SJSA1 (cell line): ENCODE measurements at regions not wholly inside any gene's neighbourhood (a gene's known extent, or its start where the extent isn't known, plus 50 kb on each side); places are given as distances from the start of the nearest gene placed in this dataset.

ENCODE experiments used
- DNase-seq, 2 experiments: peaks; one replicate each; pipeline ENCODE4 v3.0.0-alpha.2; 2015 to 2020; ENCODE audit warnings: low spot score in 2 of 2, low read depth in 1 of 2
- H3K27ac ChIP-seq: fragments of 250-450 bp; sonication (Bioruptor Pico); 2 replicates; pipeline ENCODE4 v1.5.1; 2020; ENCODE audit warnings: mild to moderate bottlenecking, moderate library complexity
- H3K27me3 ChIP-seq: fragments of 250-450 bp; sonication (Bioruptor Pico); replicated peaks from 2 replicates; pipeline ENCODE4 v1.5.1; 2020; ENCODE audit warnings: mild to moderate bottlenecking, moderate library complexity
- H3K36me3 ChIP-seq: fragments of 250-450 bp; sonication (Bioruptor Pico); 2 replicates; pipeline ENCODE4 v1.5.1; 2020; ENCODE audit warnings: mild to moderate bottlenecking
- H3K4me1 ChIP-seq: fragments of 250-450 bp; sonication (Bioruptor Pico); replicated peaks from 2 replicates; pipeline ENCODE4 v1.6.1; 2021; ENCODE audit warnings: mild to moderate bottlenecking
- H3K4me3 ChIP-seq: fragments of 250-450 bp; sonication (Bioruptor Pico); 2 replicates; pipeline ENCODE4 v1.5.1; 2020; ENCODE audit warnings: mild to moderate bottlenecking
- H3K9me3 ChIP-seq: fragments of 250-450 bp; sonication (Bioruptor Pico); replicated peaks from 2 replicates; pipeline ENCODE4 v1.5.1; 2020; ENCODE audit warnings: mild to moderate bottlenecking

GRCh38 chr20:16166737-16167136 is 406.5 kb downstream of the KIF16B start:
- H3K27ac ChIP-seq, result no peak overlapping the region
- no peaks in the 10 kb centered on the region for H3K27me3 ChIP-seq
- H3K36me3 ChIP-seq, result no peaks in the 10 kb centered on the region
- no peaks in the 10 kb centered on the region for H3K4me1 ChIP-seq
- H3K4me3 ChIP-seq, result no peak overlapping the region
- H3K9me3 ChIP-seq, result no peaks in the 10 kb centered on the region
- DNase-seq, result no peak

GRCh38 chr20:16158976-16159286 is 414.3 kb downstream of the KIF16B start:
- no peak overlapping the region for H3K4me3 ChIP-seq
- no peak for DNase-seq

GRCh38 chr20:16158090-16158975 is 414.9 kb downstream of the KIF16B start:
- no peaks in the 10 kb centered on the region for H3K27me3 ChIP-seq
- no peaks in the 10 kb centered on the region; the same call in 1 of the 2 replicates for H3K9me3 ChIP-seq
- no peaks in the 10 kb centered on the region for H3K36me3 ChIP-seq
- no peaks in the 10 kb centered on the region for H3K4me1 ChIP-seq
- no peak overlapping the region for H3K27ac ChIP-seq
- H3K4me3 ChIP-seq, result no peak overlapping the region
- no peak for DNase-seq

More at GRCh38 chr20:16158976-16159286, 414.3 kb downstream of the KIF16B start:
- H3K4me1 ChIP-seq, result no peaks in the 10 kb centered on the region
- no peaks in the 10 kb centered on the region; the same call in 1 of the 2 replicates for H3K9me3 ChIP-seq
- H3K27me3 ChIP-seq, result no peaks in the 10 kb centered on the region
- no peak overlapping the region for H3K27ac ChIP-seq
- no peaks in the 10 kb centered on the region for H3K36me3 ChIP-seq

GRCh38 chr20:16147916-16148315 is 425.3 kb downstream of the KIF16B start:
- 0 out of 2 replicates have a peak, but pooled peaks cover 3% of the 10 kb centered on the region for H3K9me3 ChIP-seq
- no peak for DNase-seq

GRCh38 chr20:16147216-16147615 is 426.0 kb downstream of the KIF16B start:
- no peak for DNase-seq
- Histone ChIP-seq H3K27me3 (no peaks in the 10 kb centered on the region), H3K4me3 (no peak overlapping the region), H3K36me3 (no peaks in the 10 kb centered on the region), H3K27ac (no peak overlapping the region), H3K9me3 (0 out of 2 replicates have a peak, but pooled peaks cover 3% of the 10 kb centered on the region), H3K4me1 (no peaks in the 10 kb centered on the region)

More at GRCh38 chr20:16147916-16148315, 425.3 kb downstream of the KIF16B start:
- Histone ChIP-seq H3K27me3 (no peaks in the 10 kb centered on the region), H3K4me3 (no peak overlapping the region), H3K36me3 (no peaks in the 10 kb centered on the region), H3K27ac (no peak overlapping the region), H3K4me1 (no peaks in the 10 kb centered on the region)

- no peak overlapping the region for H3K27ac ChIP-seq
- no peaks in the 10 kb centered on the region for H3K36me3 ChIP-seq
- 0 out of 2 replicates have a peak, but pooled peaks cover 3% of the 10 kb centered on the region for H3K9me3 ChIP-seq
- no peak for DNase-seq
- no peaks in the 10 kb centered on the region for H3K27me3 ChIP-seq
- no peak overlapping the region for H3K4me3 ChIP-seq
- no peaks in the 10 kb centered on the region for H3K4me1 ChIP-seq
These were observed 427.3 kb downstream of the KIF16B start for GRCh38 chr20:16145919-16146318.

- DNase-seq, result no peak
- H3K9me3 ChIP-seq, result 0 out of 2 replicates have a peak, but pooled peaks cover 3% of the 10 kb centered on the region
- no peak overlapping the region for H3K27ac ChIP-seq
- H3K4me3 ChIP-seq, result no peak overlapping the region
- no peaks in the 10 kb centered on the region for H3K36me3 ChIP-seq
- no peaks in the 10 kb centered on the region for H3K4me1 ChIP-seq
- no peaks in the 10 kb centered on the region for H3K27me3 ChIP-seq
These were observed 429.7 kb downstream of the KIF16B start for GRCh38 chr20:16143596-16143995.

GRCh38 chr20:16135630-16136029 is 437.6 kb downstream of the KIF16B start:
- Histone ChIP-seq H3K4me3 (no peak overlapping the region), H3K27ac (no peak overlapping the region), H3K27me3 (no peaks in the 10 kb centered on the region), H3K4me1 (no peaks in the 10 kb centered on the region), H3K9me3 (no peaks in the 10 kb centered on the region), H3K36me3 (no peaks in the 10 kb centered on the region)
- no peak for DNase-seq

GRCh38 chr20:16132036-16132798 is 441.0 kb downstream of the KIF16B start:
- no peaks in the 10 kb centered on the region for H3K27me3 ChIP-seq
- no peaks in the 10 kb centered on the region for H3K4me1 ChIP-seq
- H3K36me3 ChIP-seq, result no peaks in the 10 kb centered on the region
- H3K27ac ChIP-seq, result no peak overlapping the region
- H3K4me3 ChIP-seq, result no peak overlapping the region
- H3K9me3 ChIP-seq, result no peaks in the 10 kb centered on the region
- no peak for DNase-seq

GRCh38 chr20:16129411-16129810 is 443.8 kb downstream of the KIF16B start:
- Histone ChIP-seq H3K36me3 (no peaks in the 10 kb centered on the region), H3K4me3 (no peak overlapping the region), H3K27me3 (no peaks in the 10 kb centered on the region), H3K9me3 (no peaks in the 10 kb centered on the region), H3K27ac (no peak overlapping the region), H3K4me1 (peaks cover 23% of the 10 kb centered on the region)
- no peak for DNase-seq

- no peak for DNase-seq
- H3K9me3 ChIP-seq, result no peaks in the 10 kb centered on the region
These were observed 444.6 kb downstream of the KIF16B start for GRCh38 chr20:16128538-16129106.

GRCh38 chr20:16125816-16126215 is 447.4 kb downstream of the KIF16B start:
- no peaks in the 10 kb centered on the region for H3K36me3 ChIP-seq
- H3K9me3 ChIP-seq, result no peaks in the 10 kb centered on the region
- H3K27me3 ChIP-seq, result no peaks in the 10 kb centered on the region
- peaks cover 37% of the 10 kb centered on the region for H3K4me1 ChIP-seq
- H3K27ac ChIP-seq, result peak overlapping the region; percentile 96
- H3K4me3 ChIP-seq, result no peak overlapping the region
- DNase-seq, result peak in 1 of 2 experiments; percentile 65

More at GRCh38 chr20:16128538-16129106, 444.6 kb downstream of the KIF16B start:
- Histone ChIP-seq H3K27me3 (no peaks in the 10 kb centered on the region), H3K36me3 (no peaks in the 10 kb centered on the region), H3K4me1 (peaks cover 31% of the 10 kb centered on the region), H3K4me3 (no peak overlapping the region), H3K27ac (no peak overlapping the region)

GRCh38 chr20:16124911-16125776 is 448.1 kb downstream of the KIF16B start:
- no peaks in the 10 kb centered on the region for H3K9me3 ChIP-seq
- no peak overlapping the region for H3K4me3 ChIP-seq
- H3K27me3 ChIP-seq, result no peaks in the 10 kb centered on the region
- H3K36me3 ChIP-seq, result no peaks in the 10 kb centered on the region
- peaks cover 37% of the 10 kb centered on the region for H3K4me1 ChIP-seq
- peak; percentile 66 to 88 for DNase-seq
- peak overlapping the region; percentile 96 for H3K27ac ChIP-seq
